HG03095 (cell line): ENCODE measurements at regions not wholly inside any gene's neighbourhood (a gene's known extent, or its start where the extent isn't known, plus 50 kb on each side); places are given as distances from the start of the nearest gene placed in this dataset.
"Not testable (repeated sequence)": the region's sequence is repeated elsewhere in the genome, so short reads cannot be mapped to it uniquely, and the experiment has no call there.

Experiments used
- ATAC-seq: cut with Tn5 transposase; IDR thresholded peaks from one replicate; pipeline ENCODE4 v1.9.1; 2021; ENCODE audit warnings: moderate library complexity; ENCODE audit not compliant: unreplicated experiment

GRCh38 chr6:788058-788457 is 95.1 kb upstream of the EXOC2 start:
- no peak for ATAC-seq

GRCh38 chr6:786946-787763 is 94.2 kb upstream of the EXOC2 start:
- no peak for ATAC-seq

GRCh38 chr6:783966-784735 is 91.2 kb upstream of the EXOC2 start:
- no peak for ATAC-seq

- ATAC-seq: no peak
Measured at GRCh38 chr6:782141-782540, 89.2 kb upstream of the EXOC2 start.

GRCh38 chr6:781350-781961 is 88.5 kb upstream of the EXOC2 start:
- no peak for ATAC-seq

GRCh38 chr6:780706-781105 is 87.8 kb upstream of the EXOC2 start:
- no peak for ATAC-seq

GRCh38 chr6:776951-777350 is 84.0 kb upstream of the EXOC2 start:
- ATAC-seq: no peak

- no peak for ATAC-seq
Measured at GRCh38 chr6:776528-776931, 83.6 kb upstream of the EXOC2 start.

- ATAC-seq: no peak
Measured at GRCh38 chr6:775863-776262, 82.9 kb upstream of the EXOC2 start.

GRCh38 chr6:771683-772082 is 78.7 kb upstream of the EXOC2 start:
- not testable (repeated sequence) for ATAC-seq

- no peak for ATAC-seq
Measured at GRCh38 chr6:767755-768512, 75.0 kb upstream of the EXOC2 start.

- no peak for ATAC-seq
Measured at GRCh38 chr6:766625-767024, 73.7 kb upstream of the EXOC2 start.

- no peak for ATAC-seq
Measured at GRCh38 chr6:761997-762396, 69.1 kb upstream of the EXOC2 start.

GRCh38 chr6:760982-761955 is 68.3 kb upstream of the EXOC2 start:
- ATAC-seq: no peak

GRCh38 chr6:759729-760128 is 66.8 kb upstream of the EXOC2 start:
- no peak for ATAC-seq

GRCh38 chr6:756224-756623 is 63.3 kb upstream of the EXOC2 start:
- no peak for ATAC-seq

- ATAC-seq: no peak
Measured at GRCh38 chr6:754202-754601, 61.3 kb upstream of the EXOC2 start.

GRCh38 chr6:753486-753885 is 60.5 kb upstream of the EXOC2 start:
- ATAC-seq: no peak

- ATAC-seq: no peak
Measured at GRCh38 chr6:752438-752837, 59.5 kb upstream of the EXOC2 start.

- ATAC-seq: no peak
Measured at GRCh38 chr6:751765-752164, 58.8 kb upstream of the EXOC2 start.
